ENCODE measurements at regions not wholly inside any gene's neighbourhood (a gene's known extent, or its start where the extent isn't known, plus 50 kb on each side); places are given as distances from the start of the nearest gene placed in this dataset.

- TF ChIP-seq CTCF (conservative IDR thresholded peaks at IDR 0.05 in 1 of 2, IDR thresholded peaks at IDR 0.05 in 1 of 2; ENCODE audit: extremely low read depth in 1 of 2, insufficient read depth in 1 of 2, low read depth in 1 of 2, low read length in 2 of 2) (no peak), EZH2 (IDR thresholded peaks at IDR 0.05; ENCODE audit: borderline replicate concordance, low read length) (no peak)
Measured at GRCh38 chr4:112748352-112748878, 111.5 kb downstream of the LARP7 start.
